HG02763 (cell line): ENCODE measurements at regions not wholly inside any gene's neighbourhood (a gene's known extent, or its start where the extent isn't known, plus 50 kb on each side); places are given as distances from the start of the nearest gene placed in this dataset.

ENCODE experiments used
- ATAC-seq: cut with Tn5 transposase; IDR thresholded peaks from one replicate; pipeline ENCODE4 v1.9.1; 2021; ENCODE audit warnings: mild to moderate bottlenecking, moderate library complexity; ENCODE audit not compliant: unreplicated experiment

- no peak for ATAC-seq
These were observed 239.0 kb downstream of the EIPR1 start for GRCh38 chr2:3138621-3139020.

- no peak for ATAC-seq
These were observed 239.8 kb downstream of the EIPR1 start for GRCh38 chr2:3137651-3138300.

GRCh38 chr2:3135676-3136075, 241.9 kb downstream of the EIPR1 start:
- ATAC-seq, result no peak

GRCh38 chr2:3134026-3134571, 243.5 kb downstream of the EIPR1 start:
- no peak for ATAC-seq

GRCh38 chr2:3132966-3133365, 244.7 kb downstream of the EIPR1 start:
- no peak for ATAC-seq

- no peak for ATAC-seq
These were observed 245.2 kb downstream of the EIPR1 start for GRCh38 chr2:3132466-3132865.

- no peak for ATAC-seq
These were observed 245.8 kb downstream of the EIPR1 start for GRCh38 chr2:3131636-3132326.

- ATAC-seq, result no peak
These were observed 246.6 kb downstream of the EIPR1 start for GRCh38 chr2:3130889-3131635.

- no peak for ATAC-seq
These were observed 247.2 kb downstream of the EIPR1 start for GRCh38 chr2:3130444-3130843.

- no peak for ATAC-seq
These were observed 247.8 kb downstream of the EIPR1 start for GRCh38 chr2:3129867-3130266.

- ATAC-seq, result no peak
These were observed 248.8 kb downstream of the EIPR1 start for GRCh38 chr2:3128786-3129185.

- no peak for ATAC-seq
These were observed 249.9 kb downstream of the EIPR1 start for GRCh38 chr2:3127710-3128109.

- ATAC-seq, result no peak
These were observed 250.6 kb downstream of the EIPR1 start for GRCh38 chr2:3126911-3127621.

GRCh38 chr2:3126171-3126910, 251.3 kb downstream of the EIPR1 start:
- no peak for ATAC-seq

GRCh38 chr2:3125761-3126130, 251.9 kb downstream of the EIPR1 start:
- no peak for ATAC-seq

GRCh38 chr2:3125001-3125760, 252.4 kb downstream of the EIPR1 start:
- no peak for ATAC-seq

- ATAC-seq, result no peak
These were observed 255.1 kb downstream of the EIPR1 start for GRCh38 chr2:3122525-3122924.

GRCh38 chr2:3121601-3122000, 256.0 kb downstream of the EIPR1 start:
- ATAC-seq, result no peak

- ATAC-seq, result no peak
These were observed 259.9 kb downstream of the EIPR1 start for GRCh38 chr2:3117650-3118216.
